Upper lobe of left lung (tissue), 4 donors: ENCODE measurements at regions not wholly inside any gene's neighbourhood (a gene's known extent, or its start where the extent isn't known, plus 50 kb on each side); places are given as distances from the start of the nearest gene placed in this dataset.
"Not testable (repeated sequence)": the region's sequence is repeated elsewhere in the genome, so short reads cannot be mapped to it uniquely, and the experiment has no call there.

Source experiments
- EP300 ChIP-seq, 4 donors: sonication (generic); formaldehyde crosslinking; IDR thresholded peaks; one replicate each; pipeline ENCODE4 v1.5.1; 2017; ENCODE audit warnings: antibody characterized with exemption in 4 of 4, control low read depth in 2 of 4
- POLR2A ChIP-seq, 4 donors: fragments of 450-650 bp; IDR thresholded peaks; one replicate each; pipeline ENCODE4 v1.5.1; 2016 to 2017; ENCODE audit warnings: antibody characterized with exemption in 4 of 4, mild to moderate bottlenecking in 2 of 4
- POLR2AphosphoS5 ChIP-seq, 2 donors: sonication (generic); formaldehyde crosslinking; IDR thresholded peaks; one replicate each; pipeline ENCODE4 v1.5.1; 2017; ENCODE audit warnings: antibody characterized with exemption in 2 of 2
- TF ChIP-seq, protein P1 (sequence below), 6 experiments: fragments of 450-650 bp in 4 of 6; fragments of 200-600 bp in 2 of 6; sonication (generic) in 2 of 6; IDR thresholded peaks; one replicate each; pipeline ENCODE4 v1.5.1; 2016 to 2019; ENCODE audit warnings: antibody characterized with exemption in 6 of 6

DNA sequence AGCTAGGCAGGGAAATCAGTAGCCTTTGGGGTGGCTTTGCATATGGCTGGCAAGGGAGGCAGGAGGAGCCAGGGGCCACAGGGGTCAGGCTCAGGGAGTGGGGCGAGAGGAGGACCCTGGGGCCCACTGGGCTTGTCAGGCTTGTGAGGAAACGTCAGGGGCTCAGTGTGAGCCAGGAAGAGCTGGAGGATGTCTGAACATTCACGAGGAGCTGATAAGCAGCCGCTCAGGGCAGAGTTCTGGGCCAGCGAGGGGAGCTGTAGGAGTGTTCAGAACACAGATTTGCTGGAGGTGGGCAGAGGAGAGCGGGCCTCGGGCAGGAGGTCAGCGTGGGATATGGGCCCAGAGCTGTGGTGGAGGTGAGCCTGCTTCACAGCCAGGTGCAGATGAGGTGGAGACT lies 72.7 kb upstream of the MTLN start:
- TF ChIP-seq, protein P1, sequence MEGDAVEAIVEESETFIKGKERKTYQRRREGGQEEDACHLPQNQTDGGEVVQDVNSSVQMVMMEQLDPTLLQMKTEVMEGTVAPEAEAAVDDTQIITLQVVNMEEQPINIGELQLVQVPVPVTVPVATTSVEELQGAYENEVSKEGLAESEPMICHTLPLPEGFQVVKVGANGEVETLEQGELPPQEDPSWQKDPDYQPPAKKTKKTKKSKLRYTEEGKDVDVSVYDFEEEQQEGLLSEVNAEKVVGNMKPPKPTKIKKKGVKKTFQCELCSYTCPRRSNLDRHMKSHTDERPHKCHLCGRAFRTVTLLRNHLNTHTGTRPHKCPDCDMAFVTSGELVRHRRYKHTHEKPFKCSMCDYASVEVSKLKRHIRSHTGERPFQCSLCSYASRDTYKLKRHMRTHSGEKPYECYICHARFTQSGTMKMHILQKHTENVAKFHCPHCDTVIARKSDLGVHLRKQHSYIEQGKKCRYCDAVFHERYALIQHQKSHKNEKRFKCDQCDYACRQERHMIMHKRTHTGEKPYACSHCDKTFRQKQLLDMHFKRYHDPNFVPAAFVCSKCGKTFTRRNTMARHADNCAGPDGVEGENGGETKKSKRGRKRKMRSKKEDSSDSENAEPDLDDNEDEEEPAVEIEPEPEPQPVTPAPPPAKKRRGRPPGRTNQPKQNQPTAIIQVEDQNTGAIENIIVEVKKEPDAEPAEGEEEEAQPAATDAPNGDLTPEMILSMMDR (IDR thresholded peaks at IDR 0.05) = not testable (repeated sequence)
- TF ChIP-seq POLR2A, POLR2AphosphoS5, EP300 (IDR thresholded peaks at IDR 0.05): not testable (repeated sequence)
